ENCODE measurements at regions not wholly inside any gene's neighbourhood (a gene's known extent, or its start where the extent isn't known, plus 50 kb on each side); places are given as distances from the start of the nearest gene placed in this dataset.

DNA sequence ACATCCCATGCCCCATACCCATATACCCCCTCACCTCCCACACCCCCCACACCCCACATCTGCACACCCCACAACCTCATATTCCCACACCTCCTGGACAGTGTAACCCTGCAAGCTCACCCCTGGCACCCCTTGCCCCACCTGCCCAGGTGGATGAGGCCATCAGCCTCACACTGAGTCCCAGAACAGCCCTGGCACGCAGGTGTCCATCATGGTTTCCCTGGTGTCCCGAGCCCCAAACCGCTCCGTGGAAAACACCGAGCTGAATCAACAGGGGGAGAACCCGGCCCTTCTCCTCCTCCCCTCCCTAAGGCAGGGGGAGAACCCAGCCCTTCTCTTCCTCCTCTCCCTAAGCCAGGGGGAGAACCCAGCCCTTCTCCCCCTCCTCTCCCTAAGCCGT, 415.6 kb upstream of the SALL3 start:
- TF ChIP-seq EZH2phosphoT487 (IDR thresholded peaks at IDR 0.05; ENCODE audit: insufficient read depth, low read depth) (no peak), EZH2 (IDR thresholded peaks at IDR 0.05; ENCODE audit: insufficient read depth, poor library complexity, severe bottlenecking) (no peak)
